ENCODE measurements at regions not wholly inside any gene's neighbourhood (a gene's known extent, or its start where the extent isn't known, plus 50 kb on each side); places are given as distances from the start of the nearest gene placed in this dataset.
"Not testable (repeated sequence)": the region's sequence is repeated elsewhere in the genome, so short reads cannot be mapped to it uniquely, and the experiment has no call there.

- no peak for DNase-seq (ENCODE audit: low read depth in 2 of 2)
These were observed 514.2 kb upstream of the ROBO2 start for GRCh38 chr3:76525726-76526125.

- DNase-seq (ENCODE audit: low read depth in 2 of 2), result no peak
These were observed 512.1 kb upstream of the ROBO2 start for GRCh38 chr3:76527773-76528172.

DNA sequence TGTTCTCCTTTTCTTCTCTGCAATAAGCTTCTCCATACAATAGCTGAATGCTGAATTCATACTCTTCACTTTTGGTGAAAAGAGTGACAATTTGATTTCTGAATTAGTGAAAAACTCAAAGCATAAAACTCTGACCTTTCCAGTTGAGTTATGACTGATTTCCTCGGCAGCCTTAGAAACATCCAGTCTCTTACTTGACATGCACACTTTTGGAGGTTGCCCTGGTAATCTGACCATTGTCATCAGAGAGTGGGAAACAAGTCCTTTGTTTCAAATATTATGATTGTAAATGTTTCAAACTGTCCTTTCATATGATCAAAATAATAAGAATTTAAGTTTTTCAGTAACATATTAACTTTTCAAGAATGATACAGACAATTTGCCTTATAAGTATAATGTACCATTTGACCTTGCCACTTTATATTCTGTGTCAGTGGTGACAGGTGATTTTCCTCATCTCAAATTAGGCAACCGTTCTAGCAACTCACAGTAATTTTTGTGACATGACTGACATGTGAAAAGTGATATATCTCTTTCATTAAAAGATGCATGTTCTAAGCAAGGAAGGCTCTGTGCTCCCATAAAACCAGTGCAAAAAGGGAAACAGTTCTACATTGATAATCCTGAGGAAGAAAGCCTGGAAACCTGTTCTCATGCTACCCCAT lies 507.6 kb upstream of the ROBO2 start:
- DNase-seq (ENCODE audit: low read depth in 2 of 2), result no peak

- not testable (repeated sequence) for DNase-seq (ENCODE audit: low read depth in 2 of 2)
These were observed 506.2 kb upstream of the ROBO2 start for GRCh38 chr3:76533710-76534109.

- not testable (repeated sequence) for DNase-seq (ENCODE audit: low read depth in 2 of 2)
These were observed 502.0 kb upstream of the ROBO2 start for GRCh38 chr3:76537857-76538256.

DNA sequence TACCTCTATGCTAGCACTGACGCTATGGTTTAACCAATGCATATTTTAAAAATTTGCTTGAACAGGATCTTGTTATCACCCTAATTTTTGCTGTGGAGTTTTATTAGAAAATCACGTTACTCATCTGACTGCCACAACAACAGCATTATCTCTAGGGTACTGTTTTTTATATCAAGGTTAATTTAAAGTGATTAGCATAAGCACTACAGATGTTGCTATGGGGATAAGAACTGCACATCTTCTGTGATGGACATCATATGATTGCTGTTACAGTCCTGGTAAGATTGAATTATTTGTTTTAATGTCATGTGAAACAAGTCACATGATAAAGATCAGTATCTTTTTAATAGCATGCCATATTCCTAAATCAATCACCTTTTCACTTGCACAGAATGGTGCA lies 492.2 kb upstream of the ROBO2 start:
- DNase-seq (ENCODE audit: low read depth in 2 of 2), result no peak

DNA sequence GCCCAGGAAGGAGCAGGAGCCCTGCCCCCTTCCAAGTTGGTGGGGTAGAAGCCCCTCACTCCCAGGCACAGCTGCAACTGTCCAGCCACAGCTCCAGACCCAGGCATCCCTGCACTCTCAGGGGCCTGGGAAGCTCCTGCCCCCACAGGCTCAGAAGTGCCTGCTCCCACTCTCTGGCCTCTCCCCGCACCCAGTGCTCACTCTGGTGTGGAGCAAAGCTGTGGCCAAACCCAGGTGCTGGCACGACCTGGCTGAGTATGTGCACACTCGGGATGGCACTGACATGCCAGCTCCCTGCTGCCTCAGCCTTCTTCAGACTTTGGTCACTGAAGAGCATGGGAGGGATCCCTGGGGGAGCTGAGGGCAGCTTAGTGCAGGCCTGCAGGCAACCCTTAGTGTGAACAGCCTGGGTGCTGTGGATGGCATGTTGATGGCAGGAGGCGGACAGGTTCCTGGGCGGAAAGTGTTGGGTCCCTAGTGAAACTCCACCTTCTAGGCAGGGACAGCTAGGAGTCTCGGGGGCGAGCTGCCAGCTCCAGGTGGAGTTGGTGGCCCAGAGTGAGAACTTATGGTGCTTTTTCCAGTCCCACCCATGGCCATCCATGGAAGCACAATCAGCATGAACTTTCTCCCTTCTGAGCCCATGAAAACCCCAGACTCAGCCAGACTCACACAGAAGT lies 489.2 kb upstream of the ROBO2 start:
- no peak for DNase-seq (ENCODE audit: low read depth in 2 of 2)

DNA sequence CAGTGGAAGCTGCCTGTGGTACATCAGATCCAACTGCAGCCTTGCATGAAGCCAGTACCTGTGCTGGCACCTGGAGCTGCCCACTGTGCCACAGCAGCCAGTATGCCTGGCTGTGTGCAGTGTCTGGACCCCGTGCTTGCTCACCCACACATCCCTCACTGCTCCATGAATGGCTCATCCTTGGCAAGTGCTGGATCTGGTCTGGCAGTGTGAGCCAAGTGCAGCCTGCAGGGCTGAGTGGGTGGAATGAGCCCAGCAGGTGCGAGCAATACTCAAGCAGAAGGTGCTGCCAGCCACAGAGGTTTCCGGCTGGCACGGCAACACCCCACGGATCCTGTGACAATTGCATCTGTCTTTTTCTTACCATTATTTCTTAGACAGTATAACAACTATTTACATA lies 488.2 kb upstream of the ROBO2 start:
- DNase-seq (ENCODE audit: low read depth in 2 of 2), result no peak

DNA sequence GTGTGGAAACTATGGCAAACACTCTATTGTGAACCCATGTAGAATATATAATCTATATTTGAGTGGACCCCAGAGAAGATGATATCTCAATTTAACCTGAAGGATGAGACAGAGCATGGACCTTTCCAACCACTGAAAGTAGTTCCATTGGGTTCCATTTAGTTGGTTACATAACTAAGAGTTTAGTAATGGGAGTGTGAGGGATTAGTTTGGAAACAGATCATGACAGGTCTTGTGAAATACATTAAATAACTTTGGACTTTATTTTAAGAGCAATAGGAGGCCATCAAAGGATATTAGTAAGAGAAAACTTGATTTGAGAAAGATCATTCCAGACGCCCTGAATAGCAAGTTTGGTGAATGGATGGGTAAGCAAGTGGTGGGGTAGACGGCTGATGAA lies 487.2 kb upstream of the ROBO2 start:
- no peak for DNase-seq (ENCODE audit: low read depth in 2 of 2)

DNA sequence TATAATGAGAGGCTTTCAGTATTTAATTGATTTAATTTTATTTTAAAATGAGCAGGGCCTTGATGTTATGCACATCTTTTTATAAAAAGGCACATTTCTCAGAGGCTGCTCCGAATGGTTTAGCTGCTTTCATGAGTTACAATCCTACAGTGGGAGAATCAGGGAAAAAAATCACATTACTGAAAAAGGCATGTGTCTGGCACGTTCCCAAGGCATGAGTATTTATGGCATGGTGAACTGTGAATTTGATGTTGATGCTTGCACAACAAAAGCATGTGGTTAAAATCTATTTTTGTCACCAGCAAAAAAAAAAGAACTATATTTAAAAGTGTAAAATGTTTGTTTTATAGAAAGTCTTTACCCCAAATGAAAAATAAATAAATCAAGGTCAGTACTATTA lies 485.2 kb upstream of the ROBO2 start:
- no peak for DNase-seq (ENCODE audit: low read depth in 2 of 2)

- DNase-seq (ENCODE audit: low read depth in 2 of 2), result no peak
These were observed 478.2 kb upstream of the ROBO2 start for GRCh38 chr3:76561494-76562236.

DNA sequence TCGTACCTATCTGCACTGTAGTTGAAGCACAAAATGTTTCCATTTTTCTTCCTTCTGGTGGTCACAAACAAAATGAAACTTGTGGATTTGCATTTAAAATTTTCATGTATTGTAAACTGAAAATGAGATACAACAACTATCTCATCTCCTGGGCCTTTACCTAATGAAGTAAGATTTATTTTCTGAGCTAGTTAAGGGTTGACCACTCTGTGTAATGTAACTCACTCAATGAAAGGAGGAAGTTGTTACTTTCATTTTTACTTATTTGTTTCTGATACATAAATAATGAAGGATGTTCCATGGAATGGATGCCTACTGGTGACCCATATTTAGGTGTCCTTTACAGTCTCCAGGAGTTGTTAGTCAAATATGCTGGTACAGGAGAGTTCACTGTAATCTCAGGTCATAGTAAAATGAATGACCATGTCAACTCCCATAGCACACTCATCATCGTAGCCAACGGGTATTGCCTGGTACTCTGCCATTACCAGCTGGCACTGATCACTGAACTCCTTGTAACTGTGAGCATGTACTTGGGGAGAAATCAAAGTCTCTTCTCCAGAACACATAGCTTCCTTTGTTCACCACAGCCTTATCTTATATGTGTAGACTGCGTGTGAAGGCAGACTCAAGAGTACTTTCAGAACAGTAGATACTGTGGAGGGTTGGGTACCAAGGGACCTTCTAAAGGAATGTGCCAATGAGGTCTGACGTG lies 474.2 kb upstream of the ROBO2 start:
- no peak for DNase-seq (ENCODE audit: low read depth in 2 of 2)

- no peak for DNase-seq (ENCODE audit: low read depth in 2 of 2)
These were observed 473.7 kb upstream of the ROBO2 start for GRCh38 chr3:76566211-76566534.

DNA sequence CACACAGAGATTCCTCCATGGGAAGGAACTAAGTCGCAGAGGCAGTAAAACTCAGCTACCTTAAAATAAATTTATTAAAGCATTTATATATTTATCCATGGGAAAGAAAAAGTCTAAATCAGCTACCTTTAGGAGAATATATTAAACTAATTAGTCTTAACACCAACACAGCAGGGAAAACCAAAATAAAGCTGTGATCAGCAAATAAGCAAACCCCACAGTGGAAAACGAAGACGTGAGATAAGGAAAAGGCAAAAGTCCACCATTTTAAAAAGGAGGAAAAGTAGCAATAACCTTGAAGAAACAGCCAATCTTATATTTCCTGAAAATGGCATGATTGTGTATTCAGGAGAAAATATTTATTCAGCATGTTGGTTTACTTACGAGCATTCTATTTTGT lies 473.0 kb upstream of the ROBO2 start:
- no peak for DNase-seq (ENCODE audit: low read depth in 2 of 2)

- DNase-seq (ENCODE audit: low read depth in 2 of 2), result no peak
These were observed 469.4 kb upstream of the ROBO2 start for GRCh38 chr3:76570436-76571057.

DNA sequence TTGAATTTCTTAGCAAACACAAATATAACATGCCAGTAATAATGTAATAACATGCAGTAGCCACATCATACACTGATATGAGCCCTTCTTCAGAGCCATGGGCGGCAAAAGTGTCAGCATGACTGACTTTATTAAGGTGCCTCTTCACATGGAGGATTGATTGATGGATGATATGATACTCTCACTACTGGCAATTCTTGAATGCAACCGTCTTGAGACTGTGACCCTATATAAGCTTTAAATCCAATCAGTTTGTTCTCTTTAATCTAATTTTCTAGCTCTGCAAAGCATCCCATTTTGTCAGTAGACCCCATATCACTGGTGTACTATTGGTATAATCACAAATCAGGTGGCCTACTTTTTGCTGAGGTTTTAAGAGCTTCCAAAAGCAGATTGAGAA lies 463.7 kb upstream of the ROBO2 start:
- DNase-seq (ENCODE audit: low read depth in 2 of 2), result no peak

DNA sequence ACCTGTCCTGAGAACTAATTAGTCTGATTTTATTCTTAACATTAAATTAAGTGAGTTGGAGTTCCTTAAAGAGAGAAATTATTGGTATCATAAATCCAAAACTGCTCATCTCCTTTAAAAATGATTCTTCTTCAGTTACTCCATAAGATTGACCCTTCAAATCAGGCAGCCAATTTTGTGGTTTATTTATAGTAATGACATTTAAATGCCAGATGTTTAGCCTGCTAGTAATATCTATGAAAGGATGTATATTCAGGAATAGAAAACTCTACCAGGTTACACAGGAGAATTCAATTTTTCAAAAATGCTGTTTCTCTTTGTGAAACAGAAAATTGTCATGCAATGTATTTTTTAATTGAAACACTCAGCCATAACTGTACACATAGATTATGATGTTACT lies 457.8 kb upstream of the ROBO2 start:
- DNase-seq (ENCODE audit: low read depth in 2 of 2), result no peak

- DNase-seq (ENCODE audit: low read depth in 2 of 2), result no peak
These were observed 457.1 kb upstream of the ROBO2 start for GRCh38 chr3:76582632-76583378.

GRCh38 chr3:76585794-76586392 lies 454.0 kb upstream of the ROBO2 start:
- no peak for DNase-seq (ENCODE audit: low read depth in 2 of 2)

GRCh38 chr3:76586471-76586870 lies 453.4 kb upstream of the ROBO2 start:
- no peak for DNase-seq (ENCODE audit: low read depth in 2 of 2)

GRCh38 chr3:76610150-76610549 lies 429.7 kb upstream of the ROBO2 start:
- no peak for DNase-seq (ENCODE audit: low read depth in 2 of 2)
